ENCODE measurements at regions not wholly inside any gene's neighbourhood (a gene's known extent, or its start where the extent isn't known, plus 50 kb on each side); places are given as distances from the start of the nearest gene placed in this dataset.

DNA sequence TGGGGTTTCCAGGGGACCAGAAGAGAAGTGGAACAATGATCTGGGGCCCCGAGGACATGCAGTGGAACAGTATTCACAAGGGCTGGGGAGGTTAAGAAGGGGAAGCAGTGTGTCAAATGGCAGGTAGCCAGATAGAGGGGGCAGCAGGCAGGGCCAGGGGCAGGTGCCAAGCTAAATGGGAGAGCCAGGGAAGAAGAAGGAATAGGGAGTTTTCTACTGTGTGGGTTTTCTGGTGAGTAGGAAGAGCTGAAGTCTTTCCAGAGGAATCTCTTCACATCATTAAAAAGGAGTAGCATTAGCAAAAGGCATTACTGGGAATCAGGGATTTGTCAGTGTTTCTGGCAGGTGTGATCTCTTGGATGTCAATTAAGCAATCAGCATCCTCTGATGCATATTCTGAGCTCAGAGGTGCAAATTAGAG, 55.8 kb downstream of the IRAG1 start:
- no peaks in the 10 kb centered on the region for H3K36me3 Mint-ChIP-seq
- TF ChIP-seq, protein P1, sequence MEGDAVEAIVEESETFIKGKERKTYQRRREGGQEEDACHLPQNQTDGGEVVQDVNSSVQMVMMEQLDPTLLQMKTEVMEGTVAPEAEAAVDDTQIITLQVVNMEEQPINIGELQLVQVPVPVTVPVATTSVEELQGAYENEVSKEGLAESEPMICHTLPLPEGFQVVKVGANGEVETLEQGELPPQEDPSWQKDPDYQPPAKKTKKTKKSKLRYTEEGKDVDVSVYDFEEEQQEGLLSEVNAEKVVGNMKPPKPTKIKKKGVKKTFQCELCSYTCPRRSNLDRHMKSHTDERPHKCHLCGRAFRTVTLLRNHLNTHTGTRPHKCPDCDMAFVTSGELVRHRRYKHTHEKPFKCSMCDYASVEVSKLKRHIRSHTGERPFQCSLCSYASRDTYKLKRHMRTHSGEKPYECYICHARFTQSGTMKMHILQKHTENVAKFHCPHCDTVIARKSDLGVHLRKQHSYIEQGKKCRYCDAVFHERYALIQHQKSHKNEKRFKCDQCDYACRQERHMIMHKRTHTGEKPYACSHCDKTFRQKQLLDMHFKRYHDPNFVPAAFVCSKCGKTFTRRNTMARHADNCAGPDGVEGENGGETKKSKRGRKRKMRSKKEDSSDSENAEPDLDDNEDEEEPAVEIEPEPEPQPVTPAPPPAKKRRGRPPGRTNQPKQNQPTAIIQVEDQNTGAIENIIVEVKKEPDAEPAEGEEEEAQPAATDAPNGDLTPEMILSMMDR (conservative IDR thresholded peaks at IDR 0.05): no peak
- no peaks in the 10 kb centered on the region for H3K27me3 Mint-ChIP-seq
- H3K27ac Mint-ChIP-seq: peak overlapping the region; percentile 14
- H3K9me3 Mint-ChIP-seq: no peaks in the 10 kb centered on the region
- H3K4me3 Mint-ChIP-seq: no peak overlapping the region
- no peak for DNase-seq (ENCODE audit: extremely low spot score, unreplicated experiment)
- H3K4me1 Mint-ChIP-seq (ENCODE audit: unreplicated experiment): peaks cover 21% of the 10 kb centered on the region

DNA sequence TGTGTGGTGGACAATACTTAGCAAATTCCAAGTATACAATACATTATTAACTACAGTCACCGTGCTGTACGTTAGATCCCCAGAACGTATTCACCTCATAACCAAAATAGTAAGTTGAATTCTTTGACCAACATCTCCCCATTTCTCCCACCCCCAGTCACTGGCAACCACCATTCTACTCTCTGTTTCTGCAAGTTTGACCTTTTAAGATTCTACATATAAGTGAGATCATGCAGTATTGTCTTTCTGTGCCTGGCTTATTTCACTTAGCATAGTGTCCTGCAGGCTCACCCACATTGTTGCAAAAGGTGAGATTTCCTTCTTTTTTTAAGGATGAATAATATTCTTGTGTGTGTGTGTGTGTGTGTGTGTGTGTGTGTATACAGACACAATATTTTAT, 59.1 kb downstream of the IRAG1 start:
- Mint-ChIP-seq H3K27me3 (no peaks in the 10 kb centered on the region), H3K36me3 (no peaks in the 10 kb centered on the region), H3K27ac (no peak overlapping the region), H3K4me3 (no peak overlapping the region), H3K9me3 (no peaks in the 10 kb centered on the region), H3K4me1 (ENCODE audit: unreplicated experiment) (peaks cover 17% of the 10 kb centered on the region)
- no peak for DNase-seq (ENCODE audit: extremely low spot score, unreplicated experiment)
- TF ChIP-seq, protein P1 (conservative IDR thresholded peaks at IDR 0.05): no peak

GRCh38 chr11:10633261-10633660, 60.3 kb downstream of the IRAG1 start:
- Mint-ChIP-seq H3K36me3 (no peaks in the 10 kb centered on the region), H3K4me1 (ENCODE audit: unreplicated experiment) (peaks cover 10% of the 10 kb centered on the region), H3K4me3 (peak overlapping the region; percentile 54), H3K27me3 (no peaks in the 10 kb centered on the region), H3K27ac (peak overlapping the region; percentile 83), H3K9me3 (no peaks in the 10 kb centered on the region)
- TF ChIP-seq, protein P1 (conservative IDR thresholded peaks at IDR 0.05): no peak
- no peak for DNase-seq (ENCODE audit: extremely low spot score, unreplicated experiment)

GRCh38 chr11:10632483-10632882, 61.1 kb downstream of the IRAG1 start:
- no peak overlapping the region for H3K4me3 Mint-ChIP-seq
- peaks cover 3% of the 10 kb centered on the region for H3K4me1 Mint-ChIP-seq (ENCODE audit: unreplicated experiment)
- TF ChIP-seq, protein P1 (conservative IDR thresholded peaks at IDR 0.05): no peak
- H3K27me3 Mint-ChIP-seq: no peaks in the 10 kb centered on the region
- DNase-seq (ENCODE audit: extremely low spot score, unreplicated experiment): no peak
- H3K36me3 Mint-ChIP-seq: no peaks in the 10 kb centered on the region
- H3K9me3 Mint-ChIP-seq: no peaks in the 10 kb centered on the region
- no peak overlapping the region for H3K27ac Mint-ChIP-seq

- Mint-ChIP-seq H3K27me3 (no peaks in the 10 kb centered on the region), H3K9me3 (no peaks in the 10 kb centered on the region), H3K4me1 (ENCODE audit: unreplicated experiment) (peaks cover 3% of the 10 kb centered on the region), H3K36me3 (no peaks in the 10 kb centered on the region), H3K27ac (peak overlapping the region; percentile 12), H3K4me3 (no peak overlapping the region)
- TF ChIP-seq, protein P1 (conservative IDR thresholded peaks at IDR 0.05): no peak
- no peak for DNase-seq (ENCODE audit: extremely low spot score, unreplicated experiment)
Observed at GRCh38 chr11:10631761-10632160, 61.8 kb downstream of the IRAG1 start.

GRCh38 chr11:10629411-10630002, 61.0 kb upstream of the LYVE1 start:
- Mint-ChIP-seq H3K4me3 (no peak overlapping the region), H3K4me1 (ENCODE audit: unreplicated experiment) (peaks cover 7% of the 10 kb centered on the region), H3K36me3 (no peaks in the 10 kb centered on the region), H3K27ac (no peak overlapping the region), H3K27me3 (no peaks in the 10 kb centered on the region), H3K9me3 (no peaks in the 10 kb centered on the region)
- DNase-seq (ENCODE audit: extremely low spot score, unreplicated experiment): no peak
- TF ChIP-seq, protein P1 (conservative IDR thresholded peaks at IDR 0.05): no peak

All from type B pancreatic cell (in vitro differentiated cells).